Thoracic aorta (tissue), 2 donors: ENCODE measurements at regions not wholly inside any gene's neighbourhood (a gene's known extent, or its start where the extent isn't known, plus 50 kb on each side); places are given as distances from the start of the nearest gene placed in this dataset.

Experiments used
- ATAC-seq: fragments of 150-250 bp; one replicate; pipeline ENCODE4 v1.8.0; 2017; ENCODE audit warnings: low read depth; ENCODE audit not compliant: insufficient number of reproducible peaks, low FRiP score
- DNase-seq: peaks from one replicate; pipeline ENCODE4 v3.0.0-alpha.2; 2020; ENCODE audit warnings: low spot score
- H3K27ac ChIP-seq, 2 donors: fragments of 200-600 bp; sonication (generic); 1 replicate in 1 of 2; 2 replicates in 1 of 2; pipeline ENCODE4 v1.5.1; 2016; ENCODE audit warnings: mild to moderate bottlenecking in 2 of 2, moderate library complexity in 2 of 2
- H3K27me3 ChIP-seq: fragments of 200-600 bp; sonication (generic); replicated peaks from 2 replicates; pipeline ENCODE4 v1.6.0; 2016; ENCODE audit warnings: mild to moderate bottlenecking; ENCODE audit not compliant: insufficient read depth
- H3K36me3 ChIP-seq: fragments of 200-600 bp; sonication (generic); one replicate; pipeline ENCODE4 v1.5.1; 2016
- H3K4me1 ChIP-seq, 2 donors: fragments of 200-600 bp; sonication (generic); 1 replicate in 1 of 2; 2 replicates in 1 of 2; pipeline versions ENCODE4 v1.5.1 to v1.6.0; 2016; ENCODE audit warnings: low read depth in 2 of 2, mild to moderate bottlenecking in 1 of 2; ENCODE audit not compliant: control insufficient read depth in 1 of 2
- H3K4me3 ChIP-seq: fragments of 200-600 bp; sonication (generic); 2 replicates; pipeline ENCODE4 v1.5.1; 2016; ENCODE audit warnings: mild to moderate bottlenecking
- H3K9me3 ChIP-seq: fragments of 200-600 bp; sonication (generic); 2 replicates; pipeline ENCODE4 v1.5.1; 2016
- CTCF ChIP-seq: fragments of 200-600 bp; sonication (generic); IDR thresholded peaks from one replicate; pipeline ENCODE4 v1.5.1; 2019; ENCODE audit warnings: antibody characterized with exemption

- no peak for DNase-seq
- H3K27me3 ChIP-seq, result no peaks in the 10 kb centered on the region
- H3K9me3 ChIP-seq, result no peaks in the 10 kb centered on the region
- no peak overlapping the region for H3K27ac ChIP-seq
- no peak for ATAC-seq
- no peaks in the 10 kb centered on the region for H3K4me1 ChIP-seq
- no peak for TF ChIP-seq CTCF
- H3K36me3 ChIP-seq, result no peaks in the 10 kb centered on the region
- H3K4me3 ChIP-seq, result no peak overlapping the region
Observed at GRCh38 chr10:65319493-65319892, 1606.3 kb upstream of the LRRTM3 start.

GRCh38 chr10:65320236-65321026 lies 1605.4 kb upstream of the LRRTM3 start:
- no peak for TF ChIP-seq CTCF
- Histone ChIP-seq H3K27me3 (no peaks in the 10 kb centered on the region), H3K4me1 (no peaks in the 10 kb centered on the region), H3K4me3 (no peak overlapping the region), H3K9me3 (no peaks in the 10 kb centered on the region), H3K27ac (no peak overlapping the region), H3K36me3 (no peaks in the 10 kb centered on the region)
- ATAC-seq (no peak), DNase-seq (no peak)

GRCh38 chr10:65323802-65324201 lies 1602.0 kb upstream of the LRRTM3 start:
- Histone ChIP-seq H3K4me1 (no peaks in the 10 kb centered on the region), H3K36me3 (no peaks in the 10 kb centered on the region), H3K4me3 (no peak overlapping the region), H3K9me3 (no peaks in the 10 kb centered on the region), H3K27me3 (no peaks in the 10 kb centered on the region), H3K27ac (no peak overlapping the region)
- DNase-seq (no peak), ATAC-seq (no peak)
- no peak for TF ChIP-seq CTCF

- DNase-seq (no peak), ATAC-seq (no peak)
- no peak for TF ChIP-seq CTCF
- Histone ChIP-seq H3K27me3 (no peaks in the 10 kb centered on the region), H3K4me3 (no peak overlapping the region), H3K27ac (no peak overlapping the region), H3K4me1 (no peaks in the 10 kb centered on the region), H3K36me3 (no peaks in the 10 kb centered on the region), H3K9me3 (no peaks in the 10 kb centered on the region)
Observed at GRCh38 chr10:65325913-65326312, 1599.9 kb upstream of the LRRTM3 start.

- Histone ChIP-seq H3K27me3 (no peaks in the 10 kb centered on the region), H3K4me3 (no peak overlapping the region), H3K36me3 (no peaks in the 10 kb centered on the region), H3K9me3 (no peaks in the 10 kb centered on the region), H3K27ac (no peak overlapping the region), H3K4me1 (no peaks in the 10 kb centered on the region)
- ATAC-seq, result no peak
- TF ChIP-seq CTCF, result no peak
- DNase-seq, result no peak
Observed at GRCh38 chr10:65328486-65328885, 1597.3 kb upstream of the LRRTM3 start.
